H1 (cell line): ENCODE measurements at regions not wholly inside any gene's neighbourhood (a gene's known extent, or its start where the extent isn't known, plus 50 kb on each side); places are given as distances from the start of the nearest gene placed in this dataset.

Experiments used
- CTCF ChIA-PET: fragments of 300-600 bp; sonication (Branson Sonifier 250); formaldehyde crosslinking; loops from one replicate; lab custom pipeline; 2021; ENCODE audit not compliant: partially characterized antibody; lab: Charles Lee
- POLR2A ChIA-PET: fragments of 300-600 bp; sonication (Branson Sonifier 250); formaldehyde crosslinking; loops from one replicate; lab custom pipeline; 2021; ENCODE audit warnings: inconsistent platforms; ENCODE audit not compliant: partially characterized antibody; lab: Charles Lee
- DNase-seq, 2 experiments: peaks; one replicate each; pipeline versions ENCODE4 v3.0.0 to v3.0.0-alpha.2; 2010 to 2022; ENCODE audit warnings: low spot score in 2 of 2, low read depth in 1 of 2, mixed read lengths in 1 of 2
- FAIRE-seq: peaks from 2 replicates; lab custom pipeline; 2011; peaks lifted over from hg19 to GRCh38; lab: Jason Lieb, UNC
- H2AFZ ChIP-seq: 2 replicates; pipeline ENCODE4 v1.8.1; 2012; ENCODE audit warnings: low read length, inconsistent platforms
- H2AK5ac ChIP-seq: 2 replicates; pipeline ENCODE4 v1.6.1; 2013; ENCODE audit warnings: low read depth, low read length
- H2BK120ac ChIP-seq: replicated peaks from 2 replicates; pipeline ENCODE3; 2013; ENCODE audit warnings: low read depth, low read length, inconsistent platforms
- H2BK12ac ChIP-seq: 2 replicates; pipeline ENCODE4 v1.6.1; 2013; ENCODE audit warnings: low read depth, low read length
- H2BK15ac ChIP-seq: 2 replicates; pipeline ENCODE4 v1.6.1; 2013; ENCODE audit warnings: low read length
- H2BK20ac ChIP-seq: 2 replicates; pipeline ENCODE4 v1.6.1; 2013; ENCODE audit warnings: low read length
- H2BK5ac ChIP-seq: 2 replicates; pipeline ENCODE4 v1.6.1; 2013; ENCODE audit warnings: low read depth, low read length
- H3K14ac ChIP-seq: 2 replicates; pipeline ENCODE4 v1.6.1; 2013; ENCODE audit warnings: inconsistent platforms; ENCODE audit not compliant: insufficient read length
- H3K18ac ChIP-seq: 2 replicates; pipeline ENCODE4 v1.6.1; 2013; ENCODE audit warnings: low read length; ENCODE audit errors: extremely low read depth
- H3K23ac ChIP-seq: 2 replicates; pipeline ENCODE4 v1.6.1; 2013; ENCODE audit warnings: inconsistent platforms; ENCODE audit not compliant: insufficient read length
- H3K23me2 ChIP-seq: 2 replicates; pipeline ENCODE4 v1.6.1; 2013; ENCODE audit warnings: low read depth, low read length
- H3K27ac ChIP-seq: 2 replicates; pipeline ENCODE4 v1.6.1; 2011; ENCODE audit warnings: low read depth, low read length, inconsistent platforms
- H3K27me3 ChIP-seq, 4 experiments: replicated peaks in 1 of 4; 1 replicate in 1 of 4; 2 replicates in 3 of 4; pipeline versions ENCODE4 v1.6.1 to v1.8.1; 2011 to 2013; ENCODE audit warnings: low read length in 3 of 4, mild to moderate bottlenecking in 3 of 4, inconsistent platforms in 2 of 4, mixed read lengths in 2 of 4, moderate library complexity in 1 of 4; ENCODE audit not compliant: control insufficient read depth in 3 of 4, insufficient read depth in 3 of 4; ENCODE audit errors: extremely low read depth in 1 of 4
- H3K36me3 ChIP-seq, 4 experiments: 2 replicates each; pipeline versions ENCODE4 v1.6.1 to v1.8.1; 2011 to 2013; ENCODE audit warnings: mild to moderate bottlenecking in 4 of 4, low read length in 3 of 4, moderate library complexity in 2 of 4, control low read depth in 1 of 4, inconsistent platforms in 1 of 4; ENCODE audit not compliant: insufficient read depth in 4 of 4, control insufficient read depth in 2 of 4
- H3K4ac ChIP-seq: replicated peaks from 2 replicates; pipeline ENCODE3; 2013; ENCODE audit warnings: low read length, low read depth, mixed read lengths, inconsistent platforms; ENCODE audit not compliant: insufficient read length
- H3K4me1 ChIP-seq, 4 experiments: replicated peaks in 1 of 4; 1 replicate in 1 of 4; 2 replicates in 3 of 4; pipeline versions ENCODE4 v1.6.1 to v1.8.1; 2011 to 2013; ENCODE audit warnings: low read length in 3 of 4, inconsistent platforms in 2 of 4, mixed read lengths in 1 of 4; ENCODE audit not compliant: insufficient read depth in 4 of 4, control insufficient read depth in 3 of 4
- H3K4me2 ChIP-seq, 2 experiments: 2 replicates each; pipeline versions ENCODE4 v1.6.1 to v1.8.1; 2011 to 2013; ENCODE audit warnings: low read depth in 2 of 2, low read length in 2 of 2, control low read depth in 1 of 2, inconsistent platforms in 1 of 2, mild to moderate bottlenecking in 1 of 2; ENCODE audit not compliant: insufficient read depth in 1 of 2
- H3K4me3 ChIP-seq, 4 experiments: fragments of 200-600, 300-600 bp in 1 of 4; sonication (generic), shearing (Covaris generic), sonication (Bioruptor Twin) in 1 of 4; 2 replicates each; pipeline versions ENCODE4 v1.5.1 to v1.8.1; 2011 to 2016; ENCODE audit warnings: low read length in 4 of 4, low read depth in 3 of 4, control low read depth in 2 of 4, inconsistent platforms in 2 of 4, mild to moderate bottlenecking in 2 of 4, mixed read lengths in 1 of 4, moderate library complexity in 1 of 4; ENCODE audit not compliant: insufficient read depth in 2 of 4; ENCODE audit errors: extremely low read depth in 1 of 4
- H3K56ac ChIP-seq: replicated peaks from 2 replicates; pipeline ENCODE3; 2013; ENCODE audit warnings: low read depth, mild to moderate bottlenecking, mixed read lengths, low read length, inconsistent platforms; ENCODE audit not compliant: insufficient read length
- H3K79me1 ChIP-seq: 2 replicates; pipeline ENCODE4 v1.6.1; 2013; ENCODE audit warnings: low read depth, low read length, control low read depth
- H3K79me2 ChIP-seq, 2 experiments: 2 replicates each; pipeline versions ENCODE4 v1.6.1 to v1.8.1; 2012 to 2013; ENCODE audit warnings: low read length in 2 of 2, mild to moderate bottlenecking in 2 of 2, inconsistent platforms in 1 of 2; ENCODE audit not compliant: insufficient read depth in 2 of 2, control insufficient read depth in 1 of 2
- H3K9ac ChIP-seq, 4 experiments: replicated peaks in 1 of 4; 1 replicate in 1 of 4; 2 replicates in 3 of 4; pipeline versions ENCODE4 v1.6.1 to v1.8.1; 2011 to 2013; ENCODE audit warnings: low read depth in 3 of 4, low read length in 3 of 4, control low read depth in 2 of 4, mild to moderate bottlenecking in 2 of 4, moderate library complexity in 2 of 4, inconsistent platforms in 1 of 4; ENCODE audit errors: extremely low read depth in 1 of 4
- H3K9me3 ChIP-seq, 2 experiments: 2 replicates each; pipeline versions ENCODE4 v1.6.1 to v1.8.1; 2012 to 2013; ENCODE audit warnings: mild to moderate bottlenecking in 2 of 2, moderate library complexity in 2 of 2, control low read depth in 1 of 2, inconsistent platforms in 1 of 2, low read depth in 1 of 2, low read length in 1 of 2, mixed read lengths in 1 of 2; ENCODE audit not compliant: insufficient read depth in 2 of 2
- H4K20me1 ChIP-seq, 2 experiments: replicated peaks in 1 of 2; 2 replicates each; pipeline versions ENCODE3 to v1.8.1; 2011 to 2013; ENCODE audit warnings: inconsistent platforms in 2 of 2, low read length in 2 of 2, mild to moderate bottlenecking in 1 of 2; ENCODE audit not compliant: insufficient read depth in 2 of 2, control insufficient read depth in 1 of 2
- H4K5ac ChIP-seq: 2 replicates; pipeline ENCODE4 v1.6.1; 2013; ENCODE audit warnings: low read length, low read depth, mixed read lengths, inconsistent platforms; ENCODE audit not compliant: insufficient read length
- H4K8ac ChIP-seq: 2 replicates; pipeline ENCODE4 v1.8.0; 2013; ENCODE audit warnings: mild to moderate bottlenecking, moderate library complexity, low read length, inconsistent platforms; ENCODE audit not compliant: insufficient read depth; ENCODE audit errors: extremely low read depth
- H4K91ac ChIP-seq: replicated peaks from 2 replicates; pipeline ENCODE3; 2013; ENCODE audit warnings: low read length, mixed read lengths, inconsistent platforms; ENCODE audit not compliant: insufficient read length
- ASH2L ChIP-seq: fragments of 200-600, 300-600 bp; sonication (generic); IDR thresholded peaks from one replicate; pipeline ENCODE4 v1.7.1; 2017; ENCODE audit warnings: low read length
- CEBPB ChIP-seq: IDR thresholded peaks from 2 replicates; pipeline ENCODE4 v1.6.1; 2012; ENCODE audit warnings: low read depth, low read length
- EP300 ChIP-seq, 2 experiments: IDR thresholded peaks; 1 replicate in 1 of 2; 2 replicates in 1 of 2; pipeline ENCODE4 v1.6.1; 2011 to 2012; ENCODE audit warnings: low read depth in 2 of 2, low read length in 2 of 2, mild to moderate bottlenecking in 2 of 2, borderline replicate concordance in 1 of 2, inconsistent platforms in 1 of 2, moderate library complexity in 1 of 2
- EZH2 ChIP-seq: fragments of 200-600 bp; sonication (generic); IDR thresholded peaks from 2 replicates; pipeline ENCODE4 v1.7.1; 2012; ENCODE audit warnings: low read depth, mild to moderate bottlenecking, moderate library complexity, low read length, inconsistent platforms; ENCODE audit not compliant: severe bottlenecking
- FOSL1 ChIP-seq: IDR thresholded peaks from 2 replicates; pipeline ENCODE4 v1.6.1; 2011; ENCODE audit warnings: mild to moderate bottlenecking, low read depth, low read length, moderate library complexity; ENCODE audit not compliant: insufficient read depth
- GABPA ChIP-seq: IDR thresholded peaks from 2 replicates; pipeline ENCODE4 v1.6.1; 2011; ENCODE audit warnings: mild to moderate bottlenecking, low read length, moderate library complexity, borderline replicate concordance; ENCODE audit not compliant: insufficient read depth
- MAX ChIP-seq: IDR thresholded peaks from 2 replicates; pipeline ENCODE4 v1.6.1; 2012; ENCODE audit warnings: inconsistent platforms
- NRF1 ChIP-seq: IDR thresholded peaks from 2 replicates; pipeline ENCODE4 v1.6.1; 2011; ENCODE audit warnings: mild to moderate bottlenecking, low read depth, low read length, improper control_type of control experiment
- RBBP5 ChIP-seq: IDR thresholded peaks from 2 replicates; pipeline ENCODE4 v1.7.1; 2012; ENCODE audit warnings: low read depth, mild to moderate bottlenecking, inconsistent platforms, low read length, moderate library complexity, borderline replicate concordance
- RFX5 ChIP-seq: IDR thresholded peaks from 2 replicates; pipeline ENCODE4 v1.6.1; 2011; ENCODE audit warnings: low read depth, low read length, improper control_type of control experiment, borderline replicate concordance
- SIN3A ChIP-seq, 2 experiments: IDR thresholded peaks in 1 of 2; conservative IDR thresholded peaks in 1 of 2; 2 replicates each; pipeline ENCODE4 v1.6.1; 2011 to 2012; ENCODE audit warnings: low read length in 2 of 2, improper control_type of control experiment in 1 of 2, low read depth in 1 of 2, mild to moderate bottlenecking in 1 of 2
- SP1 ChIP-seq: IDR thresholded peaks from 2 replicates; pipeline ENCODE4 v1.6.1; 2011; ENCODE audit warnings: low read depth, low read length
- SP2 ChIP-seq: IDR thresholded peaks from 2 replicates; pipeline ENCODE4 v1.6.1; 2012; ENCODE audit warnings: mild to moderate bottlenecking, low read length, inconsistent platforms
- TAF1 ChIP-seq: IDR thresholded peaks from 2 replicates; pipeline ENCODE4 v1.6.1; 2011; ENCODE audit warnings: mild to moderate bottlenecking, low read depth, low read length
- TF ChIP-seq, protein P1 (sequence below): IDR thresholded peaks from 2 replicates; pipeline ENCODE4 v1.6.1; 2012; ENCODE audit warnings: inconsistent platforms

GRCh38 chr13:85662186-85662585 is 137.0 kb downstream of the SLITRK6 start:
- H3K27ac ChIP-seq = no peak overlapping the region

More at GRCh38 chr13:85662186-85662585, 137.0 kb downstream of the SLITRK6 start:
- ChIA-PET CTCF (no interaction called here), POLR2A (no interaction called here)
- Histone ChIP-seq H2AFZ (no peak overlapping the region), H2BK15ac (no peak overlapping the region), H3K4ac (no peak overlapping the region), H3K56ac (no peak overlapping the region), H4K91ac (no peak overlapping the region), H2AK5ac (no peak overlapping the region), H3K4me2 (no peak overlapping the region), H3K27me3 (no peaks in the 10 kb centered on the region), H3K9me3 (no peaks in the 10 kb centered on the region; a peak in 1 of 4 replicates), H3K79me2 (no peaks in the 10 kb centered on the region), H4K8ac (no peak overlapping the region), H3K36me3 (no peaks in the 10 kb centered on the region), H2BK5ac (no peak overlapping the region), H3K23me2 (no peaks in the 10 kb centered on the region), H3K18ac (no peak overlapping the region), H2BK12ac (no peak overlapping the region), H2BK20ac (no peak overlapping the region), H2BK120ac (no peak overlapping the region), H3K4me3 (no peak overlapping the region), H4K20me1 (no peaks in the 10 kb centered on the region), H3K9ac (no peak overlapping the region), H3K79me1 (no peaks in the 10 kb centered on the region), H4K5ac (no peak overlapping the region), H3K23ac (no peak overlapping the region), H3K14ac (no peak overlapping the region), H3K4me1 (no peaks in the 10 kb centered on the region)
- FAIRE-seq (no peak), DNase-seq (no peak)
- TF ChIP-seq, protein P1, sequence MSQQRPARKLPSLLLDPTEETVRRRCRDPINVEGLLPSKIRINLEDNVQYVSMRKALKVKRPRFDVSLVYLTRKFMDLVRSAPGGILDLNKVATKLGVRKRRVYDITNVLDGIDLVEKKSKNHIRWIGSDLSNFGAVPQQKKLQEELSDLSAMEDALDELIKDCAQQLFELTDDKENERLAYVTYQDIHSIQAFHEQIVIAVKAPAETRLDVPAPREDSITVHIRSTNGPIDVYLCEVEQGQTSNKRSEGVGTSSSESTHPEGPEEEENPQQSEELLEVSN = no peak
- TF ChIP-seq SP2 (no peak), TAF1 (no peak), GABPA (no peak), RFX5 (no peak), EZH2 (no peak), ASH2L (no peak), CEBPB (no peak), RBBP5 (no peak), NRF1 (no peak), SP1 (no peak), MAX (no peak), FOSL1 (no peak), SIN3A (conservative IDR thresholded peaks at IDR 0.05 in 1 of 2, IDR thresholded peaks at IDR 0.05 in 1 of 2; ENCODE audit: low read depth in 1 of 2, low read length in 2 of 2) (no peak), EP300 (IDR thresholded peaks at IDR 0.05; ENCODE audit: borderline replicate concordance in 1 of 2, low read depth in 2 of 2, low read length in 2 of 2) (no peak)
